SK-N-SH treated with all-trans-retinoic acid at 6 μM for 48 hours (cell line): ENCODE measurements at regions not wholly inside any gene's neighbourhood (a gene's known extent, or its start where the extent isn't known, plus 50 kb on each side); places are given as distances from the start of the nearest gene placed in this dataset.

Experiments
- ATAC-seq: fragments of 200-7000 bp; cut with Tn5 transposase; 3 replicates; pipeline ENCODE4 v1.9.1; 2020; ENCODE audit warnings: mild to moderate bottlenecking, moderate library complexity
- ARNTL ChIP-seq: fragments of 450-650 bp; formaldehyde crosslinking; IDR thresholded peaks from 2 replicates; pipeline ENCODE4 v1.5.0; 2020; ENCODE audit warnings: low read depth, mild to moderate bottlenecking, moderate library complexity, borderline replicate concordance
- BACH2 ChIP-seq: fragments of 250-450 bp; sonication (Bioruptor Pico); IDR thresholded peaks from 2 replicates; pipeline ENCODE4 v1.9.0; 2021; ENCODE audit warnings: mild to moderate bottlenecking, borderline replicate concordance
- CREB5 ChIP-seq: fragments of 250-450 bp; sonication (Bioruptor Pico); IDR thresholded peaks from 2 replicates; pipeline ENCODE4 v1.5.1; 2020; ENCODE audit warnings: low read depth, mild to moderate bottlenecking, moderate library complexity
- CSDC2 ChIP-seq: fragments of 250-450 bp; sonication (Bioruptor Pico); IDR thresholded peaks from 2 replicates; pipeline ENCODE4 v1.5.0; 2020; ENCODE audit warnings: mild to moderate bottlenecking, moderate library complexity
- ESRRG ChIP-seq: fragments of 250-450 bp; sonication (Bioruptor Pico); IDR thresholded peaks from 2 replicates; pipeline ENCODE4 v1.6.1; 2021; ENCODE audit warnings: mild to moderate bottlenecking
- GLIS3 ChIP-seq: fragments of 250-450 bp; sonication (Bioruptor Pico); IDR thresholded peaks from 2 replicates; pipeline ENCODE4 v1.5.0; 2020; ENCODE audit warnings: mild to moderate bottlenecking, moderate library complexity
- ISL1 ChIP-seq: fragments of 250-450 bp; sonication (Bioruptor Pico); IDR thresholded peaks from 2 replicates; pipeline ENCODE4 v2.1.2; 2022; ENCODE audit warnings: mild to moderate bottlenecking, moderate library complexity
- OSR1 ChIP-seq: fragments of 250-450 bp; sonication (Bioruptor Pico); IDR thresholded peaks from 2 replicates; pipeline ENCODE4 v1.8.0; 2022; ENCODE audit warnings: moderate library complexity, mild to moderate bottlenecking, inconsistent platforms
- PATZ1 ChIP-seq: fragments of 250-450 bp; sonication (Bioruptor Pico); IDR thresholded peaks from 2 replicates; pipeline ENCODE4 v1.8.0; 2020; ENCODE audit warnings: mild to moderate bottlenecking, moderate library complexity, borderline replicate concordance
- RARB ChIP-seq: fragments of 250-450 bp; sonication (Bioruptor Pico); IDR thresholded peaks from 2 replicates; pipeline ENCODE4 v1.8.0; 2021; ENCODE audit warnings: mild to moderate bottlenecking, moderate library complexity
- SNAI2 ChIP-seq: fragments of 250-450 bp; sonication (Bioruptor Pico); IDR thresholded peaks from 2 replicates; pipeline ENCODE4 v1.5.0; 2020; ENCODE audit warnings: mild to moderate bottlenecking, moderate library complexity
- TCF4 ChIP-seq: fragments of 250-450 bp; sonication (Bioruptor Pico); IDR thresholded peaks from 2 replicates; pipeline ENCODE4 v1.8.0; 2021; ENCODE audit warnings: mild to moderate bottlenecking, moderate library complexity, borderline replicate concordance
- TOX ChIP-seq: fragments of 250-450 bp; sonication (Bioruptor Pico); IDR thresholded peaks from 2 replicates; pipeline ENCODE4 v1.8.0; 2021; ENCODE audit warnings: mild to moderate bottlenecking, moderate library complexity, borderline replicate concordance
- ZC3H10 ChIP-seq: fragments of 250-450 bp; sonication (Bioruptor Pico); IDR thresholded peaks from 2 replicates; pipeline ENCODE4 v1.5.1; 2021; ENCODE audit warnings: mild to moderate bottlenecking, moderate library complexity
- ZFP3 ChIP-seq: fragments of 250-450 bp; sonication (Bioruptor Pico); IDR thresholded peaks from 2 replicates; pipeline ENCODE4 v1.5.0; 2020; ENCODE audit warnings: mild to moderate bottlenecking, moderate library complexity
- ZFP30 ChIP-seq: fragments of 450-650 bp; formaldehyde crosslinking; IDR thresholded peaks from 2 replicates; pipeline ENCODE4 v1.5.0; 2022; ENCODE audit warnings: mild to moderate bottlenecking, moderate library complexity
- ZNF565 ChIP-seq: fragments of 450-650 bp; formaldehyde crosslinking; conservative IDR thresholded peaks from 2 replicates; pipeline ENCODE4 v1.5.0; 2020; ENCODE audit warnings: low read depth, mild to moderate bottlenecking, moderate library complexity
- ZNF70 ChIP-seq: fragments of 450-650 bp; formaldehyde crosslinking; IDR thresholded peaks from 2 replicates; pipeline ENCODE4 v1.5.0; 2020; ENCODE audit warnings: mild to moderate bottlenecking, moderate library complexity
- ZNF8 ChIP-seq: fragments of 450-650 bp; formaldehyde crosslinking; IDR thresholded peaks from 2 replicates; pipeline ENCODE4 v1.5.0; 2020; ENCODE audit warnings: mild to moderate bottlenecking, moderate library complexity
- TF ChIP-seq, protein P1 (sequence below): fragments of 250-450 bp; sonication (Bioruptor Pico); IDR thresholded peaks from 2 replicates; pipeline ENCODE4 v1.8.0; 2021; ENCODE audit warnings: low read depth, mild to moderate bottlenecking, moderate library complexity, borderline replicate concordance
- TF ChIP-seq, protein P2 (sequence below): fragments of 250-450 bp; sonication (Bioruptor Pico); IDR thresholded peaks from 2 replicates; pipeline ENCODE4 v1.5.0; 2020; ENCODE audit warnings: mild to moderate bottlenecking, moderate library complexity
- TF ChIP-seq, protein P3 (sequence below): fragments of 250-450 bp; sonication (Bioruptor Pico); IDR thresholded peaks from 2 replicates; pipeline ENCODE4 v1.5.1; 2021; ENCODE audit warnings: mild to moderate bottlenecking, moderate library complexity

GRCh38 chr3:80553211-80553610 is 785.4 kb upstream of the ROBO1 start:
- TF ChIP-seq, protein P1, sequence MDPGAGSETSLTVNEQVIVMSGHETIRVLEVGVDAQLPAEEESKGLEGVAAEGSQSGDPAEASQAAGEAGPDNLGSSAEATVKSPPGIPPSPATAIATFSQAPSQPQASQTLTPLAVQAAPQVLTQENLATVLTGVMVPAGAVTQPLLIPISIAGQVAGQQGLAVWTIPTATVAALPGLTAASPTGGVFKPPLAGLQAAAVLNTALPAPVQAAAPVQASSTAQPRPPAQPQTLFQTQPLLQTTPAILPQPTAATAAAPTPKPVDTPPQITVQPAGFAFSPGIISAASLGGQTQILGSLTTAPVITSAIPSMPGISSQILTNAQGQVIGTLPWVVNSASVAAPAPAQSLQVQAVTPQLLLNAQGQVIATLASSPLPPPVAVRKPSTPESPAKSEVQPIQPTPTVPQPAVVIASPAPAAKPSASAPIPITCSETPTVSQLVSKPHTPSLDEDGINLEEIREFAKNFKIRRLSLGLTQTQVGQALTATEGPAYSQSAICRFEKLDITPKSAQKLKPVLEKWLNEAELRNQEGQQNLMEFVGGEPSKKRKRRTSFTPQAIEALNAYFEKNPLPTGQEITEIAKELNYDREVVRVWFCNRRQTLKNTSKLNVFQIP = no peak
- TF ChIP-seq TOX (no peak), ZNF565 (CRISPR knock-in tag) (no peak), ARNTL (CRISPR knock-in tag) (no peak), ZNF8 (CRISPR knock-in tag) (no peak), SNAI2 (CRISPR knock-in tag) (no peak), GLIS3 (no peak), BACH2 (CRISPR knock-in tag) (no peak), ZNF70 (no peak), ZFP3 (no peak), TCF4 (CRISPR knock-in tag) (no peak), ZFP30 (no peak), CSDC2 (no peak), ISL1 (CRISPR knock-in tag) (no peak), ESRRG (no peak), CREB5 (no peak), PATZ1 (CRISPR knock-in tag) (no peak)
- TF ChIP-seq, protein P2, sequence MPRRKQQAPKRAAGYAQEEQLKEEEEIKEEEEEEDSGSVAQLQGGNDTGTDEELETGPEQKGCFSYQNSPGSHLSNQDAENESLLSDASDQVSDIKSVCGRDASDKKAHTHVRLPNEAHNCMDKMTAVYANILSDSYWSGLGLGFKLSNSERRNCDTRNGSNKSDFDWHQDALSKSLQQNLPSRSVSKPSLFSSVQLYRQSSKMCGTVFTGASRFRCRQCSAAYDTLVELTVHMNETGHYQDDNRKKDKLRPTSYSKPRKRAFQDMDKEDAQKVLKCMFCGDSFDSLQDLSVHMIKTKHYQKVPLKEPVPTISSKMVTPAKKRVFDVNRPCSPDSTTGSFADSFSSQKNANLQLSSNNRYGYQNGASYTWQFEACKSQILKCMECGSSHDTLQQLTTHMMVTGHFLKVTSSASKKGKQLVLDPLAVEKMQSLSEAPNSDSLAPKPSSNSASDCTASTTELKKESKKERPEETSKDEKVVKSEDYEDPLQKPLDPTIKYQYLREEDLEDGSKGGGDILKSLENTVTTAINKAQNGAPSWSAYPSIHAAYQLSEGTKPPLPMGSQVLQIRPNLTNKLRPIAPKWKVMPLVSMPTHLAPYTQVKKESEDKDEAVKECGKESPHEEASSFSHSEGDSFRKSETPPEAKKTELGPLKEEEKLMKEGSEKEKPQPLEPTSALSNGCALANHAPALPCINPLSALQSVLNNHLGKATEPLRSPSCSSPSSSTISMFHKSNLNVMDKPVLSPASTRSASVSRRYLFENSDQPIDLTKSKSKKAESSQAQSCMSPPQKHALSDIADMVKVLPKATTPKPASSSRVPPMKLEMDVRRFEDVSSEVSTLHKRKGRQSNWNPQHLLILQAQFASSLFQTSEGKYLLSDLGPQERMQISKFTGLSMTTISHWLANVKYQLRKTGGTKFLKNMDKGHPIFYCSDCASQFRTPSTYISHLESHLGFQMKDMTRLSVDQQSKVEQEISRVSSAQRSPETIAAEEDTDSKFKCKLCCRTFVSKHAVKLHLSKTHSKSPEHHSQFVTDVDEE (CRISPR knock-in tag) = no peak
- TF ChIP-seq, protein P3, sequence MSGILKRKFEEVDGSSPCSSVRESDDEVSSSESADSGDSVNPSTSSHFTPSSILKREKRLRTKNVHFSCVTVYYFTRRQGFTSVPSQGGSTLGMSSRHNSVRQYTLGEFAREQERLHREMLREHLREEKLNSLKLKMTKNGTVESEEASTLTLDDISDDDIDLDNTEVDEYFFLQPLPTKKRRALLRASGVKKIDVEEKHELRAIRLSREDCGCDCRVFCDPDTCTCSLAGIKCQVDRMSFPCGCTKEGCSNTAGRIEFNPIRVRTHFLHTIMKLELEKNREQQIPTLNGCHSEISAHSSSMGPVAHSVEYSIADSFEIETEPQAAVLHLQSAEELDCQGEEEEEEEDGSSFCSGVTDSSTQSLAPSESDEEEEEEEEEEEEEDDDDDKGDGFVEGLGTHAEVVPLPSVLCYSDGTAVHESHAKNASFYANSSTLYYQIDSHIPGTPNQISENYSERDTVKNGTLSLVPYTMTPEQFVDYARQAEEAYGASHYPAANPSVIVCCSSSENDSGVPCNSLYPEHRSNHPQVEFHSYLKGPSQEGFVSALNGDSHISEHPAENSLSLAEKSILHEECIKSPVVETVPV (CRISPR knock-in tag) = no peak
- no peak for ATAC-seq

- ATAC-seq = no peak
- TF ChIP-seq, protein P1 = no peak
- TF ChIP-seq ZNF8 (CRISPR knock-in tag) (no peak), ARNTL (CRISPR knock-in tag) (no peak), ZNF70 (no peak), BACH2 (CRISPR knock-in tag) (no peak), RARB (CRISPR knock-in tag) (no peak), TOX (no peak), GLIS3 (no peak), OSR1 (CRISPR knock-in tag) (no peak), ZC3H10 (CRISPR knock-in tag) (no peak), ISL1 (CRISPR knock-in tag) (peak; percentile 90), ZFP30 (no peak), ZNF565 (CRISPR knock-in tag) (no peak), TCF4 (CRISPR knock-in tag) (no peak), PATZ1 (CRISPR knock-in tag) (peak; percentile 30; the same call in 1 of the 2 replicates)
- TF ChIP-seq, protein P3 (CRISPR knock-in tag) = no peak
- TF ChIP-seq, protein P2 (CRISPR knock-in tag) = no peak
Measured at GRCh38 chr3:80550174-80550573, 782.4 kb upstream of the ROBO1 start.
